CD4-positive, alpha-beta T cell treated with Interferon alpha-2 for 1 hour (primary cell): ENCODE measurements at regions not wholly inside any gene's neighbourhood (a gene's known extent, or its start where the extent isn't known, plus 50 kb on each side); places are given as distances from the start of the nearest gene placed in this dataset.
A peak's percentile ranks its signal among the peaks of the same experiment; 100 is the strongest.
"Not testable (repeated sequence)": the region's sequence is repeated elsewhere in the genome, so short reads cannot be mapped to it uniquely, and the experiment has no call there.

Experiments
- DNase-seq, 2 donors: peaks; one replicate each; pipeline ENCODE4 v3.0.0-alpha.2; 2020 to 2022

GRCh38 chr10:45564303-45564959 is 108.1 kb downstream of the ZFAND4 start:
- no peak for DNase-seq

GRCh38 chr10:45561952-45562351 is 110.6 kb downstream of the ZFAND4 start:
- DNase-seq = no peak

GRCh38 chr10:45560262-45560661 is 112.3 kb downstream of the ZFAND4 start:
- DNase-seq = no peak

GRCh38 chr10:45558425-45558824 is 114.1 kb downstream of the ZFAND4 start:
- no peak for DNase-seq

- peak in 1 of 2 donors; percentile 29 for DNase-seq
Observed at GRCh38 chr10:45557275-45557905, 115.2 kb downstream of the ZFAND4 start.

GRCh38 chr10:45555795-45556194 is 116.8 kb downstream of the ZFAND4 start:
- DNase-seq = no peak

GRCh38 chr10:45555332-45555731 is 117.2 kb downstream of the ZFAND4 start:
- DNase-seq = not testable (repeated sequence)

GRCh38 chr10:45553613-45554012 is 119.0 kb downstream of the ZFAND4 start:
- DNase-seq = no peak

- no peak for DNase-seq
Observed at GRCh38 chr10:45553155-45553554, 119.4 kb downstream of the ZFAND4 start.

- DNase-seq = no peak
Observed at GRCh38 chr10:45552476-45552875, 120.1 kb downstream of the ZFAND4 start.

- no peak for DNase-seq
Observed at GRCh38 chr10:45550903-45551786, 121.4 kb downstream of the ZFAND4 start.

GRCh38 chr10:45548068-45548467 is 124.5 kb downstream of the ZFAND4 start:
- DNase-seq = no peak

- DNase-seq = no peak
Observed at GRCh38 chr10:45547207-45547606, 125.4 kb downstream of the ZFAND4 start.

GRCh38 chr10:45545150-45545549 is 127.4 kb downstream of the ZFAND4 start:
- no peak for DNase-seq

- DNase-seq = no peak
Observed at GRCh38 chr10:45544191-45544590, 128.4 kb downstream of the ZFAND4 start.

GRCh38 chr10:45541032-45541431 is 131.5 kb downstream of the ZFAND4 start:
- not testable (repeated sequence) for DNase-seq

- DNase-seq = not testable (repeated sequence)
Observed at GRCh38 chr10:45540589-45540988, 132.0 kb downstream of the ZFAND4 start.

- DNase-seq = not testable (repeated sequence)
Observed at GRCh38 chr10:45539569-45539968, 133.0 kb downstream of the ZFAND4 start.

GRCh38 chr10:45534572-45534971 is 138.0 kb downstream of the ZFAND4 start:
- DNase-seq = no peak

GRCh38 chr10:45532480-45532879 is 140.1 kb downstream of the ZFAND4 start:
- no peak for DNase-seq

- no peak for DNase-seq
Observed at GRCh38 chr10:45526309-45526905, 146.2 kb downstream of the ZFAND4 start.

GRCh38 chr10:45520476-45520875 is 146.5 kb downstream of the ALOX5 start:
- DNase-seq = no peak

GRCh38 chr10:45518741-45519140 is 144.7 kb downstream of the ALOX5 start:
- DNase-seq = no peak
